ENCODE measurements at regions not wholly inside any gene's neighbourhood (a gene's known extent, or its start where the extent isn't known, plus 50 kb on each side); places are given as distances from the start of the nearest gene placed in this dataset.

DNA sequence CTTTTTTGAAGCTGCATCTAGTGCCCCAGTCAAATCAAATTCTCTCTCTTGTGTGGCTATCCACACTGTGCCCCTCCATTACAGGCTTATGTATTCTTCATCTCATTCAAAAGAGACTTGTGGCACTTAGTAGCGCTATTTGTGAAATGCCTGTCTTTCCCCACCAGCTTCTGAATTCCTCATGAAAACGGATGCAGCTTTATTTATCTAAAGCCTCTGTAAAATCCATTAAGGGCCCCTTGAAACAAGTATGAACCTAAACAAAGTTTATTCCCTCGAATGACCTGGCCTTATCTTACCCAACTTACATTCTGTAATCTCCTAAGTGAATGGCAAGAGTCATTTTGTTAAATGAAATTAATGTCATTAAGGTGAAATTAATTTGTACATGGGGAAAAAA is 417.4 kb upstream of the PIK3C3 start:
- Histone ChIP-seq H3K27me3 (ENCODE audit: insufficient read depth, low read length) (no peaks in the 10 kb centered on the region), H3K9me3 (ENCODE audit: insufficient read depth, low read depth, low read length) (no peaks in the 10 kb centered on the region), H3K4me1 (ENCODE audit: insufficient read depth, low read length) (peaks cover 7% of the 10 kb centered on the region), H3K9ac (ENCODE audit: low read depth, low read length) (no peak overlapping the region), H3K4me3 (ENCODE audit: low read length) (no peak overlapping the region), H3K27ac (ENCODE audit: low read depth, low read length) (no peak overlapping the region), H3K36me3 (ENCODE audit: insufficient read depth, low read length) (no peaks in the 10 kb centered on the region)
- WGBS = 97% methylated on average over 3 of the region's 3 CpGs

DNA sequence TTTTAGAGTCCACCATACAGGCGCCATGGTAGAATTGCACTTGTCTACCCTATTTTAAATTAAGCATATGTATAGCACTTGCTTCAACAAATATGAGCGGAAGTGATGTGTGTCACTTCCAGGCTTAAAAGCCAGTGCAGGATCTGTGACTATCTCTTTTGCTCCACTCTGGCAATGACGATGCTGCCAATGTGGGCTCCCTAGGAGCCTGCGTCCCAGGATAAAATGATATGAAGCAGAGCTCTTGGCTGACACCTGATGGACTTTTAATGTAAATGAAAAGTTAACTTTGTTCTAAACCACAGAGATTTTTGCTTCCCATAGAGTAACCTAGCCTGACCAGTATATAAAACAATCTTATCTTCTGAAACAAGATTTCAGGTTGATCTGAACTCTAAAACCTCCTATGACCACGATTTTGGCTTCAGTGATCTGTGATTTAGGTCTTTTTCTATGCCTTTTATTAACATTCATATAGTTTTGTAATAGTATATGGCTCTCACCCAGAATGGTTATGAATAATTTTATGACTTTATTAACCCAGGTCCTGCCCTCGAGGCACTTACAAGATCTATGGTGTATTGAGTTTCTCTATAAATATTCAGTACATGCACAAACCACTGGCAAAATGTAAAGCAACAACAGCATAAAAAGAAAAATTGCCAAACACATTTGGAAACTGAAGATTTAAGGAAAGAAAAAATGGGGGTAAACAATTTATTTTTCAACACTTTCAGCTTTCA is 422.5 kb upstream of the PIK3C3 start:
- no peaks in the 10 kb centered on the region for H3K36me3 ChIP-seq (ENCODE audit: insufficient read depth, low read length)
- H3K27me3 ChIP-seq (ENCODE audit: insufficient read depth, low read length) = no peaks in the 10 kb centered on the region
- H3K9me3 ChIP-seq (ENCODE audit: insufficient read depth, low read depth, low read length) = no peaks in the 10 kb centered on the region
- WGBS = 84% methylated on average over 4 of the region's 6 CpGs
- no peak overlapping the region for H3K4me3 ChIP-seq (ENCODE audit: low read length)
- no peak overlapping the region for H3K9ac ChIP-seq (ENCODE audit: low read depth, low read length)
- H3K4me1 ChIP-seq (ENCODE audit: insufficient read depth, low read length) = peaks cover 12% of the 10 kb centered on the region
- no peak overlapping the region for H3K27ac ChIP-seq (ENCODE audit: low read depth, low read length)

- Histone ChIP-seq H3K27ac (ENCODE audit: low read depth, low read length) (no peak overlapping the region), H3K4me1 (ENCODE audit: insufficient read depth, low read length) (peaks cover 12% of the 10 kb centered on the region), H3K27me3 (ENCODE audit: insufficient read depth, low read length) (no peaks in the 10 kb centered on the region), H3K36me3 (ENCODE audit: insufficient read depth, low read length) (no peaks in the 10 kb centered on the region), H3K4me3 (ENCODE audit: low read length) (no peak overlapping the region), H3K9ac (ENCODE audit: low read depth, low read length) (no peak overlapping the region), H3K9me3 (ENCODE audit: insufficient read depth, low read depth, low read length) (no peaks in the 10 kb centered on the region)
- 86% methylated on average over 1 of the region's 1 CpG for WGBS
These were observed 424.1 kb upstream of the PIK3C3 start for GRCh38 chr18:41530970-41531369.

DNA sequence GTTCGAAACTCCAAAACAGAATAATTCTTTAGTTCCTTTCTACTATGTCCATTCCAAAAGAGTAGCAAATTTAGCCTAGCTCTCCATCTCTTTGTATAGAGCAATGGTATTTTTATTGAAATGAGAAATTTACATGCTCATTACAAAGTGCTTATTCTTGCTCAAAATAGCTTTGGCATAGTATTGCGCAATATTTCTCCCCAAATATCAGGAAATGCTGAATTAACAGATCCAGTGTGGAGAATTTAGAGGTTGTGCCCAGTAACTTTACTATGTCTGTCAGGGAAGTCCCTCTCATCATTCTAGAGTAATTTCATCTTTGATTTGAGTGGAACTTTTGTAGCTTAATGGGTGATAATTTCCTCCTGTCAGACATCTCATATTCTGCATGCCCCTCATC is 425.9 kb upstream of the PIK3C3 start:
- H3K4me3 ChIP-seq (ENCODE audit: low read length) = no peak overlapping the region
- H3K4me1 ChIP-seq (ENCODE audit: insufficient read depth, low read length) = peaks cover 10% of the 10 kb centered on the region
- H3K36me3 ChIP-seq (ENCODE audit: insufficient read depth, low read length) = no peaks in the 10 kb centered on the region; the same call in 1 of the 2 replicates
- H3K27ac ChIP-seq (ENCODE audit: low read depth, low read length) = no peak overlapping the region
- 100% methylated on average over 1 of the region's 2 CpGs for WGBS
- no peak overlapping the region for H3K9ac ChIP-seq (ENCODE audit: low read depth, low read length)
- no peaks in the 10 kb centered on the region for H3K27me3 ChIP-seq (ENCODE audit: insufficient read depth, low read length)
- no peaks in the 10 kb centered on the region for H3K9me3 ChIP-seq (ENCODE audit: insufficient read depth, low read depth, low read length)

GRCh38 chr18:41526054-41526453 is 429.0 kb upstream of the PIK3C3 start:
- H3K9ac ChIP-seq (ENCODE audit: low read depth, low read length) = no peak overlapping the region
- H3K9me3 ChIP-seq (ENCODE audit: insufficient read depth, low read depth, low read length) = no peaks in the 10 kb centered on the region
- H3K27me3 ChIP-seq (ENCODE audit: insufficient read depth, low read length) = no peaks in the 10 kb centered on the region
- H3K4me1 ChIP-seq (ENCODE audit: insufficient read depth, low read length) = peaks cover 4% of the 10 kb centered on the region; the same call in 1 of the 2 replicates
- no peaks in the 10 kb centered on the region; the same call in 1 of the 2 replicates for H3K36me3 ChIP-seq (ENCODE audit: insufficient read depth, low read length)
- WGBS = 91% methylated on average over 1 of the region's 1 CpG
- H3K27ac ChIP-seq (ENCODE audit: low read depth, low read length) = no peak overlapping the region
- no peak overlapping the region for H3K4me3 ChIP-seq (ENCODE audit: low read length)

DNA sequence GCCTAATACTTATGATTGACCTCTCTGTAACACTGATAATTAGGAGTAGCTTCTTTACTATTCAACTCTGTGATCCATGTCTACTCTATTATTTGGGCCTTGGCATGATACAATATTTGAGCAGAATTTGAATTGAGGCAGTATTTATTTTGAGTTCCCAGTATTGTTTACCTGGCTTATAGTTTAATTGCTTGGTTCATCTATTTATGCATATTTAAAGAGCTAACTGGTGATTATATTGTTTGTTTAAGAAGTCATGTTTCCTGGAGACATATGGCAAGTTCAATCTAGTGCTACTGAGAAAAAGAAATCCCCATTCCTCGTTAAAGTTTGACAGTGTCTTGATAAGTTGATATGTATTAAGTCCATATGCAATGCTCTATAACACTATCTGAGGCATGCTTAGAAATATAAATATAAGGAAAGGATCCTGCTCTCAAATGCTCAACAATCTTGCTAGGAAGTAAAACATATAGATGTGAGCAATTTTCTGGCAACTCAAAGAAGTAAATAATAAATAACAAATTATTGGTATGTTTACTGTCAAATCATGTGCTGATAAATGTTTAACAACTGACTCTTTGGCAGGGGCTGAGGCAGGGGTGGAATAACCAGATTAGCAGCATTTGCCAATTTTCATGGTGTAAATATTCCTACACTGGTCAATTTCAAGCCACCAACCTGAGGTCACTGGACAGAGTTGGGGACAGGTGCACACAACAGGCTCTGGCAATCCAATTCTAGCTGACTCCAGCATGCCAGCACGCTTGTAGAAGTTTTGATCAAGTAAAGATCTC is 430.2 kb upstream of the PIK3C3 start:
- H3K9me3 ChIP-seq (ENCODE audit: insufficient read depth, low read depth, low read length) = no peaks in the 10 kb centered on the region
- peaks cover 4% of the 10 kb centered on the region; the same call in 1 of the 2 replicates for H3K4me1 ChIP-seq (ENCODE audit: insufficient read depth, low read length)
- H3K36me3 ChIP-seq (ENCODE audit: insufficient read depth, low read length) = no peaks in the 10 kb centered on the region; the same call in 1 of the 2 replicates
- WGBS = 43% methylated on average over 2 of the region's 2 CpGs
- no peaks in the 10 kb centered on the region for H3K27me3 ChIP-seq (ENCODE audit: insufficient read depth, low read length)
- no peak overlapping the region for H3K4me3 ChIP-seq (ENCODE audit: low read length)
- H3K27ac ChIP-seq (ENCODE audit: low read depth, low read length) = no peak overlapping the region
- H3K9ac ChIP-seq (ENCODE audit: low read depth, low read length) = no peak overlapping the region

DNA sequence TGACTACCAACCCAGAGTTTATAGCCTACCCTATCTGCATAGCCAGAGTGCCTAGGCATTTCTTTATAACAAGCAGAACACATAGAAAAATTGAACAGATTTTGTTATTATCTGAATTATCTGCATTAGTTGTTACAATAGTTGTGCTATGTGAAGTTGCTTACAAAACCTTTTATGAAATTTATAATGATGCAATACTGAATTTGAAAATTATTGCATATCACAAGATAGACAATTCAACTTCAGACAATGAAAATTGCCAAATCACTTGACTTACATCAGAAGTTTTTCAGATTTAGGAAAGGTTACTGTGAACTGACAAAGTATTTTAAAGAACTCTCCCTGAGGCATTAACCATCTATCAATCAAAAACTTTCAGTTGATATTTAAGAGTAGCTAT is 437.9 kb upstream of the PIK3C3 start:
- Histone ChIP-seq H3K4me1 (ENCODE audit: insufficient read depth, low read length) (no peaks in the 10 kb centered on the region), H3K27ac (ENCODE audit: low read depth, low read length) (no peak overlapping the region), H3K9me3 (ENCODE audit: insufficient read depth, low read depth, low read length) (no peaks in the 10 kb centered on the region), H3K36me3 (ENCODE audit: insufficient read depth, low read length) (no peaks in the 10 kb centered on the region; the same call in 1 of the 2 replicates), H3K4me3 (ENCODE audit: low read length) (no peak overlapping the region), H3K9ac (ENCODE audit: low read depth, low read length) (no peak overlapping the region), H3K27me3 (ENCODE audit: insufficient read depth, low read length) (no peaks in the 10 kb centered on the region)

- no peaks in the 10 kb centered on the region; the same call in 1 of the 2 replicates for H3K36me3 ChIP-seq (ENCODE audit: insufficient read depth, low read length)
- no peak overlapping the region for H3K27ac ChIP-seq (ENCODE audit: low read depth, low read length)
- no peaks in the 10 kb centered on the region for H3K27me3 ChIP-seq (ENCODE audit: insufficient read depth, low read length)
- no peak overlapping the region for H3K4me3 ChIP-seq (ENCODE audit: low read length)
- no peaks in the 10 kb centered on the region for H3K9me3 ChIP-seq (ENCODE audit: insufficient read depth, low read depth, low read length)
- no peak overlapping the region for H3K9ac ChIP-seq (ENCODE audit: low read depth, low read length)
- 95% methylated on average over 3 of the region's 3 CpGs for WGBS
- no peaks in the 10 kb centered on the region for H3K4me1 ChIP-seq (ENCODE audit: insufficient read depth, low read length)
These were observed 441.6 kb upstream of the PIK3C3 start for GRCh38 chr18:41513438-41513837.

DNA sequence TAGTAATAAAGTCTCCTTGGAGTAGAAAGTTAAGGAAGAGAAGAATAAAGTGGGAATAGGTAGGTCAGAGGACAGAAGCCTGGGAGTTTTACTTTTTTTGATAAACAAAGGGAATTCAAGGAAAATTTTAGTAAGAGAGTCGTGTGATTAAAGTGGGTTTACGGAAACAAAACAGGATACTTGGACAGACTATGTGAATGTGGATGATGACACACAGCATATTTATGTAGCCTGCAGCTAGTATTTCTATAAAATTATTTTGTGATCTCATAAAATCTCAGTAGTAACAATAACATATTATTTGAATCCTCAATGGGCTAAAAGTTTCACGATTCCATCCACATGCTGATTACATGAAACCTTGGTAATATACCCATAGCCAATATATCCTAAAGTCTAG is 450.7 kb upstream of the PIK3C3 start:
- H3K4me1 ChIP-seq (ENCODE audit: insufficient read depth, low read length) = no peaks in the 10 kb centered on the region
- H3K9ac ChIP-seq (ENCODE audit: low read depth, low read length) = no peak overlapping the region
- H3K27me3 ChIP-seq (ENCODE audit: insufficient read depth, low read length) = no peaks in the 10 kb centered on the region
- no peak overlapping the region for H3K27ac ChIP-seq (ENCODE audit: low read depth, low read length)
- WGBS = 94% methylated on average over 3 of the region's 3 CpGs
- H3K9me3 ChIP-seq (ENCODE audit: insufficient read depth, low read depth, low read length) = no peaks in the 10 kb centered on the region
- no peak overlapping the region for H3K4me3 ChIP-seq (ENCODE audit: low read length)
- H3K36me3 ChIP-seq (ENCODE audit: insufficient read depth, low read length) = no peaks in the 10 kb centered on the region

GRCh38 chr18:41501848-41502247 is 453.2 kb upstream of the PIK3C3 start:
- Histone ChIP-seq H3K4me1 (ENCODE audit: insufficient read depth, low read length) (no peaks in the 10 kb centered on the region), H3K9me3 (ENCODE audit: insufficient read depth, low read depth, low read length) (no peaks in the 10 kb centered on the region), H3K4me3 (ENCODE audit: low read length) (no peak overlapping the region), H3K27ac (ENCODE audit: low read depth, low read length) (no peak overlapping the region), H3K9ac (ENCODE audit: low read depth, low read length) (no peak overlapping the region), H3K27me3 (ENCODE audit: insufficient read depth, low read length) (no peaks in the 10 kb centered on the region), H3K36me3 (ENCODE audit: insufficient read depth, low read length) (no peaks in the 10 kb centered on the region)
- WGBS = 97% methylated on average over 2 of the region's 3 CpGs

- Histone ChIP-seq H3K27me3 (ENCODE audit: insufficient read depth, low read length) (no peaks in the 10 kb centered on the region), H3K9ac (ENCODE audit: low read depth, low read length) (no peak overlapping the region), H3K4me1 (ENCODE audit: insufficient read depth, low read length) (no peaks in the 10 kb centered on the region), H3K36me3 (ENCODE audit: insufficient read depth, low read length) (no peaks in the 10 kb centered on the region), H3K27ac (ENCODE audit: low read depth, low read length) (no peak overlapping the region), H3K4me3 (ENCODE audit: low read length) (no peak overlapping the region), H3K9me3 (ENCODE audit: insufficient read depth, low read depth, low read length) (no peaks in the 10 kb centered on the region)
- 100% methylated on average over 1 of the region's 1 CpG for WGBS
These were observed 455.7 kb upstream of the PIK3C3 start for GRCh38 chr18:41499345-41499744.
